GM10266 (cell line): ENCODE measurements at regions not wholly inside any gene's neighbourhood (a gene's known extent, or its start where the extent isn't known, plus 50 kb on each side); places are given as distances from the start of the nearest gene placed in this dataset.

ENCODE experiments used
- DNase-seq: peaks from one replicate; pipeline ENCODE4 v3.0.0; 2012; ENCODE audit errors: extremely low spot score
- CTCF ChIP-seq: IDR thresholded peaks from 2 replicates; pipeline ENCODE4 v1.5.1; 2012; ENCODE audit warnings: mild to moderate bottlenecking, low read depth; ENCODE audit not compliant: control insufficient read depth, insufficient read depth; ENCODE audit errors: missing control alignments

GRCh38 chr12:91397866-91398532 lies 215.4 kb upstream of the DCN start:
- TF ChIP-seq CTCF: no peak
- DNase-seq: no peak

- DNase-seq: no peak
- no peak for TF ChIP-seq CTCF
Observed at GRCh38 chr12:91396293-91396692, 213.7 kb upstream of the DCN start.

GRCh38 chr12:91395628-91396135 lies 213.1 kb upstream of the DCN start:
- DNase-seq: no peak
- TF ChIP-seq CTCF: no peak

- TF ChIP-seq CTCF: no peak
- DNase-seq: no peak
Observed at GRCh38 chr12:91394903-91395302, 212.3 kb upstream of the DCN start.

GRCh38 chr12:91388573-91388972 lies 206.0 kb upstream of the DCN start:
- no peak for DNase-seq
- no peak for TF ChIP-seq CTCF

- no peak for DNase-seq
- TF ChIP-seq CTCF: no peak
Observed at GRCh38 chr12:91387461-91388134, 205.0 kb upstream of the DCN start.

GRCh38 chr12:91384806-91385205 lies 202.2 kb upstream of the DCN start:
- DNase-seq: no peak
- no peak for TF ChIP-seq CTCF
